ENCODE measurements at regions not wholly inside any gene's neighbourhood (a gene's known extent, or its start where the extent isn't known, plus 50 kb on each side); places are given as distances from the start of the nearest gene placed in this dataset.
"Not testable (repeated sequence)": the region's sequence is repeated elsewhere in the genome, so short reads cannot be mapped to it uniquely, and the experiment has no call there.

DNA sequence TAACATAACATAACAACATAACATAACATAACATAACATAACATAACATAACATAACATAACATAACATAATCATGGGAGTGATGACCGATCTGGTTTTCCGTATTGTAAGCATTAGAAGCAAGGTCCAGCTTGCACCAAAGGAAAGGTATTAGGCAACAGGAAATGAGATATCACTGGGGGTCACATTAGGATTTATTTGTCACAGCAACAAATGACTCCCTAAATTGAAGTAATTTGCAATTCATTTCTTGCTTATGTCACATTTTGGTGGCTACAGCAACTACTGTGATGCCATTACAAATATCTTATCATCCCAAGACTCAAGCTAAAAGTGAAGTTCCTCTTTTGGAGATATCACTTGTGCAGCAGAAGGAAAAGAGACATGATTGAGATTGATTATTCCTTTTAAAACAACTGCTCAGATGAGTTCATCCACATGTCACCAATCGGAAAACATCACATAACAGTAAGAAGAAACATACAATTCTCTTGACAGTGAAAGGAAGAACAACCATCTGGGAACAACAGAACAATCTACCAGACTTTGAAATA, 1331.1 kb upstream of the RAG2 start:
- Mint-ChIP-seq H3K36me3 (ENCODE audit: low read depth) (no peaks in the 10 kb centered on the region), H3K27ac (no peak overlapping the region), H3K27me3 (no peaks in the 10 kb centered on the region), H3K4me3 (no peak overlapping the region), H3K4me1 (no peaks in the 10 kb centered on the region), H3K9me3 (peaks cover 10% of the 10 kb centered on the region)
- ATAC-seq (replicated peaks): no peak

DNA sequence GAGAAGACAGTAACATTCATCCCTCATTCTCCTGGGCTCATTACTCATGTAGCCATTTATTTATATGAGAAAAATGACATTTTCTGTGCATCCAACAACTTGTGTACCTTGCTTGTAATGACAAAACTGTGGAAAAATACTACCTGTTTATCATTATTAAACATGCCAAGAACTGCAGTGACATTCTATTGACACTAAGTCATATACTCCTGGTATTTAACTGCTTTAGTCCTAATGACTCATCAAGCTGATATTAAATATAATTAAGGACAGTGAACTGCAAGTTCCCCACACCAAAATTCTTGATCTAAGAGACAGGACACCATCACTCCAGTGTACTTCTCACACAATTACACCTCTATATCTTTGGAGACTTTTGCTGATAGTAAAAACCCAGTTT, 1328.7 kb upstream of the RAG2 start:
- Mint-ChIP-seq H3K4me1 (no peaks in the 10 kb centered on the region), H3K27ac (no peak overlapping the region), H3K27me3 (no peaks in the 10 kb centered on the region), H3K9me3 (peaks cover 13% of the 10 kb centered on the region), H3K36me3 (ENCODE audit: low read depth) (no peaks in the 10 kb centered on the region), H3K4me3 (no peak overlapping the region)
- no peak for ATAC-seq (replicated peaks)

DNA sequence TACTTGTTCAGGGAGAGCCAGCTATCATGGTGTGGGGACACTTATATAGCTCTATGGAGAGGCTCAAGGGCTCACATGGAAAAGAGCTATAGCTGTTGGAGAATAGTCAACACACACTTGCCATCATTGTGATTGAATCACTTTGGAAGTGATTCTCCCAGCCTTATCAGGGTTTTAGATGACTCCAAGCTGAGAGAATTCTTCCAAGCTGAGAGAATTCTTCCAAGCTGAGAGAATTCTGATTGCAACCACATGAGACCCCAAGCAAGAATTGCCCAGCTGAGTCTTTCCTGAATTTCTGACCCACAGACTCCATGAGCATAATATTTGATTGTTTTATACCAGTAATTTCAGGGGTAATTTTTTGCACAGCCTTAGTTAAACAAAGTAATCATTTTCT, 1318.3 kb upstream of the RAG2 start:
- no peaks in the 10 kb centered on the region for H3K27me3 Mint-ChIP-seq
- H3K4me3 Mint-ChIP-seq: no peak overlapping the region
- H3K4me1 Mint-ChIP-seq: no peaks in the 10 kb centered on the region
- ATAC-seq (replicated peaks): no peak
- no peak overlapping the region for H3K27ac Mint-ChIP-seq
- H3K36me3 Mint-ChIP-seq (ENCODE audit: low read depth): no peaks in the 10 kb centered on the region
- H3K9me3 Mint-ChIP-seq: peaks cover 7% of the 10 kb centered on the region

DNA sequence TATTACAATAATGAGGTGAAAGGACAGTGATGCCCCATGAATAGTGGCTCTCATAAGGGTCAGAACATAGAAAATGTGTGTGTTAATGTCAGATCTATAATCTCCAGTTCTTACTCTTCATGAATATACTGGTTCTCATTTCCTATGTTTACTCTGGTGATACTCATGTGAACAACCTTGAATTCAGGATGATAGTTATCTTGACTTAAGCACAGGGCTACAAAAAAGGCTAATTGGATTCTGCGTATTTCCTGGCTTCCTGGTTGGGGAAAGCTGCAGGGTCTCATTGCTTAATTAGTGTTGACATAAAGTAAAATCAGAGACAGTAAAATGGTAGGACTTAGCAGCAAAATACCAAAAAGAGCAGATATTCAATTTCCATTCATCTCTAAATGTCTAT, 1316.8 kb upstream of the RAG2 start:
- no peaks in the 10 kb centered on the region for H3K4me1 Mint-ChIP-seq
- no peaks in the 10 kb centered on the region for H3K27me3 Mint-ChIP-seq
- H3K27ac Mint-ChIP-seq: no peak overlapping the region
- H3K4me3 Mint-ChIP-seq: no peak overlapping the region
- ATAC-seq (replicated peaks): no peak
- H3K9me3 Mint-ChIP-seq: peaks cover 12% of the 10 kb centered on the region
- no peaks in the 10 kb centered on the region for H3K36me3 Mint-ChIP-seq (ENCODE audit: low read depth)

DNA sequence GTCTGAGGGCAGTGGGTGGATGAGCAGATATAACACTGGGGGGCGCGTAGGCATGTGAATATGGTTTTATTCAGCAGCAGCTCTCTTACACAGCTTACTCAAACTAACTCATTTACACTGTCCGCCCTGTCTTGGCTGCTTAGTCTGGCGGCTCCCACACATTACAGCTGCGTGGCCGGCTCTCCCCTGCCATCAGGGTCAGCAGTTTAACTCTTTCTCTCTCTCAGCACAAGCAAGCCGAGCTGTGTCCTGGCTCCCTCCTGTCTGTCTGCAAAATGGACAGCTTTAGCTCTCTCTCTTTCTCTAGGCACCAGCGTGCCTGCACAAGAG, 1310.1 kb upstream of the RAG2 start:
- Mint-ChIP-seq H3K4me1 (no peaks in the 10 kb centered on the region), H3K27ac (no peak overlapping the region), H3K9me3 (peaks cover 13% of the 10 kb centered on the region), H3K27me3 (no peaks in the 10 kb centered on the region), H3K4me3 (no peak overlapping the region), H3K36me3 (ENCODE audit: low read depth) (no peaks in the 10 kb centered on the region)
- no peak for ATAC-seq (replicated peaks)

DNA sequence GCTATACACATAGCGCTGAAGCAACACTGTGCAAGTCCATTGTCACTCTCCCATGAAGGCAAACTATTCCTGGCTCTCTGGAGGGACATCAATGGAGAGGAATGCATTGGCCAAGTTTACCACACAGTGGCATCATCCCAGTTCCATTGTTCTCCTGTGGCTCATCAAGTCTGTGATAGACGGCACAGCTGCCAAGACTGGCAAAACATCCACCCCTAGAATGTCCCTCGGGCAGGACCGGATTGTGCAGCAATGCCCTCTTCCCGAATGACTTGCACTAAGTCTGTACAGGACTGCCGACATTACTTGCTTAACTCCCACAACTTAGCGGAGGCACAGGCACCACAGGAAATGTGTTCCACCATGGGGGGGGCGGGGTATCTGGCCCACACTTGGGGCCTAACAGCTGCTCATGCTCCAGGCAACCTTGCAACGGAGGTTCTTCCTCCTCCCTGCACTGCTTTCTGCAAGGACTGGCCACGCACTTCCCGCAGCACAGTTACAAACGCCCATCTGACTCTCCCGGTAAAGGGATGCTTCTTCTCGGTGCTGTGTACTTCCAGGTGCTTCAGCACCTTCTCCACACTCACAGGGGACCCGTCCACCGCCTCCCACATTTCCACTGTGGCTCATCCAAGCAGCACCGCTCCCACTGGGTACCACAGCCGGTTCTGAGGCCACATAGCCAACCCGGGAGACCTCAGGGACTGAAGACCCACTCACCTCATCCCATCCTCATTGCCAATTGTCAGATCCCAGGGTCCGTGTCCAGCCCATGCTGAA, 1309.6 kb upstream of the RAG2 start:
- no peaks in the 10 kb centered on the region for H3K4me1 Mint-ChIP-seq
- H3K27ac Mint-ChIP-seq: no peak overlapping the region
- H3K27me3 Mint-ChIP-seq: no peaks in the 10 kb centered on the region
- H3K36me3 Mint-ChIP-seq (ENCODE audit: low read depth): no peaks in the 10 kb centered on the region
- H3K4me3 Mint-ChIP-seq: no peak overlapping the region
- H3K9me3 Mint-ChIP-seq: peaks cover 11% of the 10 kb centered on the region
- no peak for ATAC-seq (replicated peaks)

DNA sequence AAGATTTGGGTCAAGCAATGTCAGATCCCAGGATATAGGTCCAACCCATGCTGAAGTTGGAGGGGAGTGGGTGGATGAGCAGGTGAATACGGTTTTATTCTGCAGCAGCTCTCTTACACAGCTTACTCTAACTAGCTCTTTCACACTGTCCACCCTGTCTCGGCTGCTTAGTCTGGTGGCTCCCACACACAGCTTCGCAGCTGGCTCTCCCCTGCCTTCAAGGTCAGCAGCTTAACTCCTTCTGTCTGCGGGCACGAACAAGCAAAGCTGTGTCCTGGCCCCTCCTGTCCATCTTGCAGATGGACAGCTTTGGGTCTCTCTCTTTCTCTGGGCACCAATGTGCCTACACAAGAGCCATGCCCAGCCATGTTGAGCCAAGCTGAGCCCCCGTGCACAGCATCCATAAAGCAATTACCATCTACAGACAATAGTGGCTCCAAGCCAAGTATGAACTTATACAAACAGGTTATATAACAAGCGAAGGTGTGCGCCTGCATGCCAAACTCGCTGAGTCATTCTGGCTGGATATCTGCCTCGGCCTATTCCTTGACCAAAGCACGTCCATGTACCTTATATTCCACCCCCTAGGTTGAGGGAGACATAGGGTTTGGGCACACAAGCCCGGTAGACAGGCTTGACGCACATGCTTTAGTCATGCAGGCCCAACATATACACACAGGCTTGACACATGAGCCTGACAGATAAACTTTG, 1307.8 kb upstream of the RAG2 start:
- Mint-ChIP-seq H3K27me3 (no peaks in the 10 kb centered on the region), H3K36me3 (ENCODE audit: low read depth) (no peaks in the 10 kb centered on the region), H3K4me3 (no peak overlapping the region), H3K4me1 (no peaks in the 10 kb centered on the region), H3K27ac (no peak overlapping the region), H3K9me3 (peaks cover 10% of the 10 kb centered on the region)
- ATAC-seq (replicated peaks): no peak

DNA sequence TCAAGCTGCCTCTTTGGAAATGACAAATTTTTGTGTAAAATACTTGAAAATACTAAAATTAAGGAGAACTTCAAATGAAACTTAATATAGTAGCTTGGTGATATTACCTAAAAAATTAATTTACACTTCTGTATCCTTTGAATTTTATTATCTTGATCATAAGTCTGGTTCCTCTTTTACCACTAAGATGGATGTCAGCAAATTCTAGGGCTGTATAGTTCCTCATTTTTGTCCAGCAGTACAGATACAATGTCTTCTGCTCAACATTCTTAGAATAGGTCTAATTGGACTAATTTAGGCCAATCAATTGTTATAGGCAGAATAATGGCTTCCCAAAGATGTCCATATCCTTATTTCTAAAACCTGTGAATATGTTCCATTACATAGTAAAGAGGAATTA, 1298.0 kb upstream of the RAG2 start:
- ATAC-seq (replicated peaks): no peak
- H3K4me3 Mint-ChIP-seq: no peak overlapping the region
- H3K27ac Mint-ChIP-seq: no peak overlapping the region
- H3K4me1 Mint-ChIP-seq: no peaks in the 10 kb centered on the region
- no peaks in the 10 kb centered on the region for H3K36me3 Mint-ChIP-seq (ENCODE audit: low read depth)
- peaks cover 20% of the 10 kb centered on the region for H3K9me3 Mint-ChIP-seq
- H3K27me3 Mint-ChIP-seq: no peaks in the 10 kb centered on the region

DNA sequence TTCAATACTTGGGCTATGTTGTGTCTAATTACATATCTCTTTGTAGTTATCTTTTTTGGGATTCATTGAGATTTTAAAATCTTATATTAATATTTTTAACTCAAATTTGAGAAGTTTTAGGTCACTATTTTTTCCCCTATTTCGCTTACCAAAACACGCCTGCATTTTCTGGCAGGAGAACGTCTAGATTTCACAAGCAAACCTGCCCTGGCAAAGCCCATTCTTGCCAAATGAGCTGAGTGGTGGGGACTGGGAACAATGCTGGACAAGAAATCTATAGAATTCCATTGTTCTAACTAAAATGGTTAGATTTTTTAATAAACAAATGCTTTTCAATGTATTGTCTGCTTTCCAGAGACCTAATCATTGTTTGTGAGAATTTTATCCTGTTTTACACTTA, 1283.7 kb upstream of the RAG2 start:
- no peaks in the 10 kb centered on the region for H3K4me1 Mint-ChIP-seq
- H3K27me3 Mint-ChIP-seq: no peaks in the 10 kb centered on the region
- H3K27ac Mint-ChIP-seq: no peak overlapping the region
- peaks cover 9% of the 10 kb centered on the region for H3K9me3 Mint-ChIP-seq
- H3K4me3 Mint-ChIP-seq: no peak overlapping the region
- ATAC-seq (replicated peaks): no peak
- H3K36me3 Mint-ChIP-seq (ENCODE audit: low read depth): no peaks in the 10 kb centered on the region

DNA sequence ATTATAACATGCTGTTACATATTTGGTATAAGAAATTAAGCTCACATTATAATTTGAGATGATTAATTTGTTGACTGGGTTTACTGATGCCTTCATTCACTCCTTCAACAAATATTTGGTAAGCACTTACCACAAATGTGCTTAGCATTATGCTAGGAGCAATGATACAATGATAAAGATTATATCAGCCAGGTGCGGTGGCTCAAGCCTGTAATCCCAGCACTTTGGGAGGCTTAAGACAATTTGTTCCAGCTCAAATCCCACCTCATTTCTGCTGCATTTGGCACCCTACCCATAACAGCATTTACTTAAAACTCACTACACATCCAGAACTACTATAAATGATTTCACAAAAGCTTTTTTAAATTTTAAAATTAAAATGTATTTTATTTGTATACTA, 1263.6 kb upstream of the RAG2 start:
- Mint-ChIP-seq H3K4me3 (no peak overlapping the region), H3K27me3 (no peaks in the 10 kb centered on the region), H3K4me1 (no peaks in the 10 kb centered on the region), H3K27ac (no peak overlapping the region), H3K36me3 (ENCODE audit: low read depth) (no peaks in the 10 kb centered on the region), H3K9me3 (peaks cover 15% of the 10 kb centered on the region)
- ATAC-seq (replicated peaks): no peak

DNA sequence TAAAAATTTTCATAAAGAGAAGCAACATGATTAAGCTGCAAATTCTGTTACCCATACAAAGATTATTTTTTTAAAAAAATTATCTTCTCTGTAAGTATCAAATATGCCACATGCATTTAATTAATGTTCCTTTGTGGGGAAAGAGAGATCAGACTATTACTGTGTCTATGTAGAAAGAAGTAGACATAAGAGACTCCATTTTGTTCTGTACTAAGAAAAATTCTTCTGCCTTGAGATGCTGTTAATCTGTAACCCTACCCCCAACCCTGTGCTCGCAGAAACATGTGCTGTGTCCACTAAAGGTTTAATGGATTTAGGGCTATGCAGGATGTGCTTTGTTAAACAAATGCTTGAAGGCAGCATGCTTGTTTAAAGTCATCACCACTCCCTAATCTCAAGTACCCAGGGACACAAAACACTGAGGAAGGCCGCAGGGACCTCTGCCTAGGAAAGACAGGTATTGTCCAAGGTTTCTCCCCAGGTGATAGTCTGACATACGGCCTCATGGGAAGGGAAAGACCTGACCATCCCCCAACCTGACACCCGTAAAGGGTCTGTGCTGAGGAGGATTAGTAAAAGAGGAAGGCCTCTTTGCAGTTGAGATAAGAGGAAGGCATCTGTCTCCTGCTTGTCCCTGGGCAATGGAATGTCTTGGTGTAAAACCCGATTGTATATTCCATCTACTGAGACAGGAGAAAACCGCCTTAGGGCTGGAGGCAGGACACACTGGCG, 1260.9 kb upstream of the RAG2 start:
- H3K27me3 Mint-ChIP-seq; H3K4me3 Mint-ChIP-seq; H3K36me3 Mint-ChIP-seq (ENCODE audit: low read depth); H3K4me1 Mint-ChIP-seq; ATAC-seq (replicated peaks); H3K27ac Mint-ChIP-seq: not testable (repeated sequence)
- peaks cover 13% of the 10 kb centered on the region for H3K9me3 Mint-ChIP-seq

DNA sequence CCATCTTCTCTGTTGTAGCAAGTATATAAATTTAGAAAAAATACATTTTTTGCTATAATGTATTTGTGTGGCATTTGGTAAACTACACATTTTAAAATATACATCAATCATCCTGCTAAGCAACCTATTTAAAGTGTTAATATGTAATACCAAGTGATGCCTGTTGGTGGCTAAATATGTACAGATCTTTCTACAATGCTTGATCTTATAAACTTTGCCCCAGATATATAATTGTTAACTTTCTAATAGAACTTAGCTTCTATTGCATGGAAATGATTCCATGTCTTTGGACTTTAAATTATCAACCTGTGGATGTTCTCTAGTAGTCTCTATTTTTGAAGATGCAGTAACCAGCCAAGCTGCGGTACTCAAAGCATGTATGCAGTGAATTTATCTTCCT, 1260.4 kb upstream of the RAG2 start:
- Mint-ChIP-seq H3K9me3 (peaks cover 13% of the 10 kb centered on the region), H3K4me3 (no peak overlapping the region), H3K36me3 (ENCODE audit: low read depth) (no peaks in the 10 kb centered on the region), H3K4me1 (no peaks in the 10 kb centered on the region), H3K27ac (no peak overlapping the region), H3K27me3 (no peaks in the 10 kb centered on the region)
- no peak for ATAC-seq (replicated peaks)

DNA sequence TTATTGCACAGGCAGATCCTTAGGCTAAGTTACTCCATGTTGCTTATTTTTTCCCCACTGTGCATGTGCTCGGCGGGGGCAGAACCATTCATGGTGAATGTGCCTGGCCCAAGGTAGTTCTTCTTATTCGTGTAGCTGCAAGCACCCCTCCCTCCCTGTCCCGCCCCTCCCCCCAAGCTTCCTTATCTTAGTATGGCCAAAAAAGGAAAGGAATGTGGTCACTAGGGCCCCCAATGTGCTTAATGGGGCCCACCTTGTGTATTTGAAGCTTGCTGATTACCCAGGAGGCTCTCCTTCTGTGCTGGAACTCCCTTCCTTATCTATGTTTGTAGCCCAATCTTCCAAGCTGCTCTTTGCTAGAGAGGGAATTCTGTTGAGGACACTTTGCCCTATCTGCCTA, 1259.7 kb upstream of the RAG2 start:
- Mint-ChIP-seq H3K9me3 (peaks cover 13% of the 10 kb centered on the region), H3K4me3 (no peak overlapping the region), H3K36me3 (ENCODE audit: low read depth) (no peaks in the 10 kb centered on the region), H3K27ac (no peak overlapping the region), H3K4me1 (no peaks in the 10 kb centered on the region), H3K27me3 (no peaks in the 10 kb centered on the region)
- no peak for ATAC-seq (replicated peaks)

DNA sequence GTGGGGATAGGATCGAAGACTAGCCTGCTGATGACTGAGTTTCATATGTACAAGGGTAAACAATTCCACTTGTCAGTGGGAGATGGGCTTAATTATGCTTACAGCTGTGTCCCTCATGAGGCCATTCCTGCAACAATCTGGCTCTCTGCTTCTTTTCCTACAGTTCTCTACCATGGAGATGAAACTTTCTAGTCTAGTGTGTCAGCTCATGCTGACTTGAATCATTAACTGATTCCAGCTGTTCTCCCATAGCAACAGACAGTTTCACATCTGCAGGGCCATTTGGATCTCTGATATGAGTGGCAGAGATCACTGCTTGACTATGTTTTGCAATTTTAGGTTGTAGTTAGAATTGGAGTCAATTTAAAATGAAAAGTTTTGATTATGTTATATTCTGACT, 1251.7 kb upstream of the RAG2 start:
- Mint-ChIP-seq H3K36me3 (ENCODE audit: low read depth) (no peaks in the 10 kb centered on the region), H3K27me3 (no peaks in the 10 kb centered on the region), H3K4me3 (no peak overlapping the region), H3K4me1 (no peaks in the 10 kb centered on the region), H3K27ac (no peak overlapping the region), H3K9me3 (peaks cover 15% of the 10 kb centered on the region)
- no peak for ATAC-seq (replicated peaks)

DNA sequence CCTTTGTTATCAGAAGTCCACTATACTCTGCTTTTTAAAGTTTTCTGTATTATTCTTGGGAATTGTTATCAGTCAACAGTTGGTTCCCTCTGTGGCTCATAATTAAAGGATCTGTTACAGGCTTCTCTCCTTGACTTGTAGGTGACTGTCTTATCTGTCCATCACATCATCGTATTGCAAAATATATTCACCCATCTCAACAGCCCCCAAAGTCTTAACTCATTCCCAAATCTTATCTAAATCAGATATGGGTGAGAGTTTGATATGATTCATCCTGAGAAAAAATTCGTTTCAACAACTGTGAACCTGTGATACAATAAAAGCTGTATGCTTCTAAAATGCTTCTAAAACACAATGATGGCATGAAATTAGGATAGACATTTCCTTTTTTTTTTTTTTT, 1245.6 kb upstream of the RAG2 start:
- ATAC-seq (replicated peaks): no peak
- Mint-ChIP-seq H3K27me3 (no peaks in the 10 kb centered on the region), H3K4me3 (no peak overlapping the region), H3K36me3 (ENCODE audit: low read depth) (no peaks in the 10 kb centered on the region), H3K9me3 (peaks cover 16% of the 10 kb centered on the region), H3K4me1 (no peaks in the 10 kb centered on the region), H3K27ac (no peak overlapping the region)

Measured in activated T-helper 17 cell treated with anti-CD3 and anti-CD28 coated beads, Interleukin-2, amount 50 U/mL, for 72 hours (primary cell).